ENCODE measurements at regions not wholly inside any gene's neighbourhood (a gene's known extent, or its start where the extent isn't known, plus 50 kb on each side); places are given as distances from the start of the nearest gene placed in this dataset.
"Not testable (repeated sequence)": the region's sequence is repeated elsewhere in the genome, so short reads cannot be mapped to it uniquely, and the experiment has no call there.

DNA sequence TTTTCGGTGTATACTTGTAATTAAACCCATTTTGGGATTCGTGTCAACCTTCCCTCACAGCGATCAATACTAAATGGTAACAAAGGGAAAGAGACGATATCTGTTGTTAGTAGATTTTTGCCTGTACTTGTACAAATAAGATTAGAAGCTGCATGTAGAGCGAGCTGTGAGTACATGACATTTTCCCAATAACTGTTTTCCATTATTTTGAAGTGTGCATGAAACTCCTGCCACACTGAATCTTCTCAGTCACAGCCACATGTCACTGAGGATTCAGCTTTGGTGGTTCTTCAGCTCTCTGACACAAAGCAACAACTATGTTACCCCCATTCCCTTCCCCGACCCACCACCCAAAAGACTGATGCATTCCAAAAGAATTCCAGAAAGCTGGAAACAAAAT, 685.6 kb downstream of the EFNA5 start:
- no peak overlapping the region for H3K56ac ChIP-seq (ENCODE audit: insufficient read length, low read depth, low read length)
- H3K9me3 Mint-ChIP-seq: no peaks in the 10 kb centered on the region; a peak in 1 of 5 replicates
- peaks cover 5% of the 10 kb centered on the region for H3K4me1 ChIP-seq (ENCODE audit: insufficient read depth, low read length)
- H4K20me1 ChIP-seq (ENCODE audit: control insufficient read depth, insufficient read depth, insufficient read length): no peaks in the 10 kb centered on the region
- no peak overlapping the region for H2BK5ac ChIP-seq (ENCODE audit: insufficient read length, low read length)
- H3K23me2 ChIP-seq (ENCODE audit: insufficient read length, low read depth, low read length, poor library complexity, severe bottlenecking): no peaks in the 10 kb centered on the region
- no peaks in the 10 kb centered on the region for H3K9me3 ChIP-seq (ENCODE audit: control insufficient read depth, low read depth, low read length)
- no peak overlapping the region for H3T11ph ChIP-seq (ENCODE audit: low read length)
- H3K4me2 ChIP-seq (ENCODE audit: insufficient read depth, insufficient read length, low read length): peak overlapping the region; percentile 62
- H4K91ac ChIP-seq (ENCODE audit: insufficient read length, low read depth, low read length): no peak overlapping the region
- H3K4me1 Mint-ChIP-seq: peaks cover 53 to 57% of the 10 kb centered on the region in 2 experiments
- H3K18ac ChIP-seq (ENCODE audit: insufficient read length, low read depth, low read length): no peak overlapping the region
- H3K14ac ChIP-seq (ENCODE audit: insufficient read depth, low read length): no peak overlapping the region
- no peak for DNase-seq
- H4K5ac ChIP-seq (ENCODE audit: insufficient read length, low read depth, low read length): no peak overlapping the region
- no peak overlapping the region for H2BK12ac ChIP-seq (ENCODE audit: insufficient read length, low read depth, low read length)
- no peak overlapping the region for H2BK15ac ChIP-seq (ENCODE audit: low read depth, low read length)
- no peak overlapping the region for H2AFZ ChIP-seq (ENCODE audit: low read length)
- peaks cover 9% of the 10 kb centered on the region; the same call in 1 of the 2 replicates for H3K79me2 ChIP-seq (ENCODE audit: insufficient read depth, low read length)
- H4K8ac ChIP-seq (replicated peaks; ENCODE audit: insufficient read length, low read depth, low read length): no peak overlapping the region
- no peak overlapping the region for H2BK20ac ChIP-seq (ENCODE audit: low read depth, low read length, poor library complexity, severe bottlenecking)
- no peak for TF ChIP-seq CTCF (conservative IDR thresholded peaks at IDR 0.05)
- H2AK5ac ChIP-seq (ENCODE audit: insufficient read length, low read length): no peak overlapping the region
- H3K27me3 Mint-ChIP-seq (ENCODE audit: low read depth): no peaks in the 10 kb centered on the region
- no CpG with 5 or more reads among the region's 6 CpGs for WGBS (ENCODE audit: extremely low coverage, insufficient read length, low lambda C conversion rate)
- peak overlapping the region; percentile 63 for H3K27ac ChIP-seq (ENCODE audit: insufficient read length, low read depth, low read length)
- H3K4me3 Mint-ChIP-seq: peak overlapping the region; percentile 12 to 73; a peak in 4 of 5 replicates
- peak overlapping the region; percentile 22 for H3K9ac ChIP-seq (ENCODE audit: extremely low read depth, insufficient read length, low read length)
- no peak overlapping the region for H3K23ac ChIP-seq (ENCODE audit: insufficient read length, low read depth, low read length)
- H3K79me1 ChIP-seq (ENCODE audit: insufficient read depth, low read depth, low read length, poor library complexity, severe bottlenecking): no peaks in the 10 kb centered on the region
- H2BK120ac ChIP-seq (ENCODE audit: low read depth, low read length, poor library complexity, severe bottlenecking): no peak overlapping the region
- peak overlapping the region; percentile 72 to 88 (median 79); a peak in 4 of 7 replicates for H3K27ac Mint-ChIP-seq
- peaks cover 5 to 49% (median 41%) of the 10 kb centered on the region in 3 experiments; a peak in 6 of 7 replicates for H3K36me3 Mint-ChIP-seq (ENCODE audit: insufficient read depth in 1 of 3, low read depth in 3 of 3)
- no peak overlapping the region for H3K4ac ChIP-seq (ENCODE audit: low read depth, low read length)
- H3K27me3 ChIP-seq (ENCODE audit: insufficient read depth, low read length): no peaks in the 10 kb centered on the region

DNA sequence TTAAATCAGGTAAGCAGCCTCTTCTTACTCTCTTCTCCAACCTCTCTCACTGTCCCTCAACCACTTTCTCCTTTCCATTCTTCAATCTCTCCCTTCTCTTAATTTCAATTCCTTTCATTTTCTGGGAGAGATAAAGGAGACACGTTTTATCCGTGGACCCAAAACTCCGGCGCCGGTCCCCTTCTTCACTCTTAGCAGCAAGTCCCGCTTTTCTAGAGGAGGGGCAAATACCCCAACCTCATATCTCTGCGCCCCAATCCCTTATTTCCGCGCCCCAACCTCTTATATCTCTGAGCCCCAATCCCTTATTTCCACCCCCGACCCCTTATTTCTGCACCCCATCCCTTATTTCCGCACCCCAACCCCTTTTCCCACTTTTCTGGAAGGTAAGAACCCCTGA, 691.6 kb downstream of the EFNA5 start:
- not testable (repeated sequence) for H3K79me1 ChIP-seq (ENCODE audit: insufficient read depth, low read depth, low read length, poor library complexity, severe bottlenecking); H3K56ac ChIP-seq (ENCODE audit: insufficient read length, low read depth, low read length); H3K9me3 Mint-ChIP-seq; H2BK15ac ChIP-seq (ENCODE audit: low read depth, low read length); H2AFZ ChIP-seq (ENCODE audit: low read length); H3K14ac ChIP-seq (ENCODE audit: insufficient read depth, low read length); H3K4ac ChIP-seq (ENCODE audit: low read depth, low read length); DNase-seq; H3K4me1 ChIP-seq (ENCODE audit: insufficient read depth, low read length); H4K91ac ChIP-seq (ENCODE audit: insufficient read length, low read depth, low read length); H3K18ac ChIP-seq (ENCODE audit: insufficient read length, low read depth, low read length); H4K8ac ChIP-seq (replicated peaks; ENCODE audit: insufficient read length, low read depth, low read length); H3K23me2 ChIP-seq (ENCODE audit: insufficient read length, low read depth, low read length, poor library complexity, severe bottlenecking); H2BK12ac ChIP-seq (ENCODE audit: insufficient read length, low read depth, low read length); H2BK20ac ChIP-seq (ENCODE audit: low read depth, low read length, poor library complexity, severe bottlenecking); H3K27me3 ChIP-seq (ENCODE audit: insufficient read depth, low read length); H4K5ac ChIP-seq (ENCODE audit: insufficient read length, low read depth, low read length); H2AK5ac ChIP-seq (ENCODE audit: insufficient read length, low read length); H4K20me1 ChIP-seq (ENCODE audit: control insufficient read depth, insufficient read depth, insufficient read length); H3K23ac ChIP-seq (ENCODE audit: insufficient read length, low read depth, low read length); H3K27me3 Mint-ChIP-seq (ENCODE audit: low read depth); H3T11ph ChIP-seq (ENCODE audit: low read length); H3K9me3 ChIP-seq (ENCODE audit: control insufficient read depth, low read depth, low read length); H2BK120ac ChIP-seq (ENCODE audit: low read depth, low read length, poor library complexity, severe bottlenecking)
- no CpG with 5 or more reads among the region's 11 CpGs for WGBS (ENCODE audit: extremely low coverage, insufficient read length, low lambda C conversion rate)
- H2BK5ac ChIP-seq (ENCODE audit: insufficient read length, low read length): peak overlapping the region; percentile 92
- peak overlapping the region; percentile 81 for H3K4me2 ChIP-seq (ENCODE audit: insufficient read depth, insufficient read length, low read length)
- H3K27ac Mint-ChIP-seq: peak overlapping the region; percentile 90 to 99 (median 98)
- peak overlapping the region; percentile 97 for H3K9ac ChIP-seq (ENCODE audit: extremely low read depth, insufficient read length, low read length)
- H3K36me3 Mint-ChIP-seq (ENCODE audit: insufficient read depth in 1 of 3, low read depth in 3 of 3): peaks cover 5 to 42% (median 36%) of the 10 kb centered on the region in 3 experiments; a peak in 6 of 7 replicates
- H3K4me3 Mint-ChIP-seq: peak overlapping the region; percentile 92 to 95
- H3K79me2 ChIP-seq (ENCODE audit: insufficient read depth, low read length): peaks cover 19% of the 10 kb centered on the region; the same call in 1 of the 2 replicates
- peaks cover 72 to 74% of the 10 kb centered on the region in 2 experiments for H3K4me1 Mint-ChIP-seq
- H3K27ac ChIP-seq (ENCODE audit: insufficient read length, low read depth, low read length): peak overlapping the region; percentile 92
